SU-DHL-6 (cell line): ENCODE measurements at regions not wholly inside any gene's neighbourhood (a gene's known extent, or its start where the extent isn't known, plus 50 kb on each side); places are given as distances from the start of the nearest gene placed in this dataset.
"Not testable (repeated sequence)": the region's sequence is repeated elsewhere in the genome, so short reads cannot be mapped to it uniquely, and the experiment has no call there.

Experiments used
- H2AFZ ChIP-seq: fragments of 200-600 bp; sonication (generic); 2 replicates; pipeline ENCODE4 v1.6.1; 2014; ENCODE audit warnings: low read depth, mild to moderate bottlenecking, moderate library complexity, mixed read lengths, antibody characterized with exemption, low read length; ENCODE audit not compliant: severe bottlenecking
- H3F3A ChIP-seq: fragments of 200-600 bp; shearing (Covaris generic); 2 replicates; pipeline ENCODE4 v1.6.0; 2016; ENCODE audit warnings: antibody characterized with exemption, mild to moderate bottlenecking; ENCODE audit not compliant: insufficient read depth
- H3K27ac ChIP-seq: fragments of 200-600 bp; sonication (generic); 2 replicates; pipeline ENCODE4 v1.5.1; 2016; ENCODE audit warnings: low read depth, mild to moderate bottlenecking, low read length, moderate library complexity, mixed read lengths
- H3K27me3 ChIP-seq: fragments of 200-600 bp; sonication (generic), shearing (Covaris generic); 2 replicates; pipeline ENCODE4 v1.6.0; 2014; ENCODE audit warnings: mild to moderate bottlenecking, low read length
- H3K36me3 ChIP-seq: fragments of 200-600 bp; sonication (generic); 2 replicates; pipeline ENCODE4 v1.6.1; 2014; ENCODE audit warnings: mild to moderate bottlenecking, low read length, mixed read lengths
- H3K4me2 ChIP-seq: fragments of 300-600, 200-600 bp; shearing (Covaris generic), sonication (generic); 2 replicates; pipeline ENCODE4 v1.6.0; 2014; ENCODE audit warnings: low read length, low read depth, mild to moderate bottlenecking; ENCODE audit not compliant: poor library complexity, severe bottlenecking
- H3K4me3 ChIP-seq: fragments of 200-600 bp; sonication (generic); 2 replicates; pipeline ENCODE4 v1.5.1; 2014; ENCODE audit warnings: antibody characterized with exemption, low read length, mild to moderate bottlenecking, mixed read lengths; ENCODE audit not compliant: insufficient read depth, poor library complexity, severe bottlenecking
- H3K79me2 ChIP-seq: fragments of 200-600 bp; sonication (generic); 2 replicates; pipeline ENCODE4 v1.6.1; 2014; ENCODE audit warnings: mild to moderate bottlenecking, low read length, moderate library complexity; ENCODE audit not compliant: insufficient read depth
- H3K9ac ChIP-seq: fragments of 200-600 bp; sonication (generic); 2 replicates; pipeline ENCODE4 v1.7.0; 2014; ENCODE audit warnings: mild to moderate bottlenecking, low read length
- H3K9me2 ChIP-seq: fragments of 200-600 bp; sonication (generic); replicated peaks from 2 replicates; pipeline ENCODE4 v1.6.1; 2014; ENCODE audit warnings: low read length; ENCODE audit not compliant: insufficient read depth
- H3K9me3 ChIP-seq: fragments of 200-600 bp; sonication (generic); 2 replicates; pipeline ENCODE4 v1.6.1; 2014; ENCODE audit warnings: low read length, mixed read lengths; ENCODE audit not compliant: insufficient read depth
- H4K20me1 ChIP-seq: fragments of 200-600 bp; sonication (generic); 2 replicates; pipeline ENCODE4 v1.6.1; 2014; ENCODE audit warnings: low read depth, mild to moderate bottlenecking, antibody characterized with exemption, low read length, moderate library complexity, mixed read lengths
- EZH2phosphoT487 ChIP-seq: fragments of 200-600 bp; sonication (generic), shearing (Covaris generic); conservative IDR thresholded peaks from 2 replicates; pipeline ENCODE4 v1.6.1; 2018; ENCODE audit warnings: mild to moderate bottlenecking, antibody characterized with exemption, low read length, moderate library complexity, mixed read lengths
- TF ChIP-seq, protein P1 (sequence below): fragments of 200-600 bp; sonication (generic); IDR thresholded peaks from one replicate; pipeline ENCODE4 v1.5.1; 2017; ENCODE audit warnings: antibody characterized with exemption, mild to moderate bottlenecking, low read length, moderate library complexity; ENCODE audit not compliant: insufficient read depth, poor library complexity, severe bottlenecking

DNA sequence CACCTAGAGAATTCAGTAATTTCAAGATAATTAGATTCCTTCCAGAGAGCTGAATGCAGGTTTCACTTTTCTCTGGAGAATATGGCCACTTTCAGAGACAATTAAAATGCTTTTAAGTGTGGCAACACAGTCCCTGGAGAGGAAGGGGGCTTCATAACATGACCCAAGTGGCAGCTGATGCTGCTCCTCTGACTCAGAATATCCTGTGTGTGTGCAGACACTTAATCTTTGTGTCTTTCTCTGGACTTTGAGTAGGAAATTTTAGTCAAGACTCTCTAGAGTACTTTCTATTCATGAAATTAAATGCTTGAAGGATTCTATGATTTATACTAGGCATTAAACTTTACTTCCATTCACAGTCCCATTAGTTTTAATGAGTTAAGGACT lies 64.1 kb upstream of the CDC42EP3 start:
- not testable (repeated sequence) for H3K79me2 ChIP-seq, H4K20me1 ChIP-seq, H3K27ac ChIP-seq, H3K9ac ChIP-seq, H3K4me3 ChIP-seq, H3F3A ChIP-seq, H3K4me2 ChIP-seq, H3K36me3 ChIP-seq, H3K9me2 ChIP-seq, H3K9me3 ChIP-seq, H2AFZ ChIP-seq, H3K27me3 ChIP-seq

DNA sequence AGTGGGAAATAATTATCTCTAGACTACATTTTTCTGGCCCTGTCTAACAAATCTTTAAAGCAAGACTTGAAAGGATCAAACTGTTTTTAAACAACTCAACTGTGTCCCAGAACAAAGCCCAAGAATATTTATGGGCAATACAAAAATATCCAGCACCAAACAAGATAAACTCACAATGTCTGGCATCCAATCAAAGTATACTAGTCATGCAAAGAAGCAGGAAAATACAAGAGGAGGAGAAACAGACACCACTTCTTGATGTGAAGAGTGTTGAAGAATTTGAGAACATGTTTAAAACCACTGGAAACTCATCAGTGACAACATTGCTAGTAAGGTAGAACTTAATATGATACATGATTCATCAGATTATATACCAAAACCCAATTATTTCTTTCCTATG lies 66.1 kb upstream of the CDC42EP3 start:
- H3K36me3 ChIP-seq, result no peaks in the 10 kb centered on the region
- H3K79me2 ChIP-seq, result no peaks in the 10 kb centered on the region
- no peaks in the 10 kb centered on the region for H4K20me1 ChIP-seq
- no peak overlapping the region for H2AFZ ChIP-seq
- no peak for TF ChIP-seq EZH2phosphoT487
- TF ChIP-seq, protein P1, sequence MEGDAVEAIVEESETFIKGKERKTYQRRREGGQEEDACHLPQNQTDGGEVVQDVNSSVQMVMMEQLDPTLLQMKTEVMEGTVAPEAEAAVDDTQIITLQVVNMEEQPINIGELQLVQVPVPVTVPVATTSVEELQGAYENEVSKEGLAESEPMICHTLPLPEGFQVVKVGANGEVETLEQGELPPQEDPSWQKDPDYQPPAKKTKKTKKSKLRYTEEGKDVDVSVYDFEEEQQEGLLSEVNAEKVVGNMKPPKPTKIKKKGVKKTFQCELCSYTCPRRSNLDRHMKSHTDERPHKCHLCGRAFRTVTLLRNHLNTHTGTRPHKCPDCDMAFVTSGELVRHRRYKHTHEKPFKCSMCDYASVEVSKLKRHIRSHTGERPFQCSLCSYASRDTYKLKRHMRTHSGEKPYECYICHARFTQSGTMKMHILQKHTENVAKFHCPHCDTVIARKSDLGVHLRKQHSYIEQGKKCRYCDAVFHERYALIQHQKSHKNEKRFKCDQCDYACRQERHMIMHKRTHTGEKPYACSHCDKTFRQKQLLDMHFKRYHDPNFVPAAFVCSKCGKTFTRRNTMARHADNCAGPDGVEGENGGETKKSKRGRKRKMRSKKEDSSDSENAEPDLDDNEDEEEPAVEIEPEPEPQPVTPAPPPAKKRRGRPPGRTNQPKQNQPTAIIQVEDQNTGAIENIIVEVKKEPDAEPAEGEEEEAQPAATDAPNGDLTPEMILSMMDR, result no peak
- H3K27me3 ChIP-seq, result no peaks in the 10 kb centered on the region
- H3K9me3 ChIP-seq, result no peaks in the 10 kb centered on the region
- H3K4me2 ChIP-seq, result no peak overlapping the region
- no peak overlapping the region for H3K27ac ChIP-seq
- no peaks in the 10 kb centered on the region for H3F3A ChIP-seq
- H3K4me3 ChIP-seq, result no peak overlapping the region
- no peak overlapping the region for H3K9ac ChIP-seq
- H3K9me2 ChIP-seq, result no peaks in the 10 kb centered on the region

DNA sequence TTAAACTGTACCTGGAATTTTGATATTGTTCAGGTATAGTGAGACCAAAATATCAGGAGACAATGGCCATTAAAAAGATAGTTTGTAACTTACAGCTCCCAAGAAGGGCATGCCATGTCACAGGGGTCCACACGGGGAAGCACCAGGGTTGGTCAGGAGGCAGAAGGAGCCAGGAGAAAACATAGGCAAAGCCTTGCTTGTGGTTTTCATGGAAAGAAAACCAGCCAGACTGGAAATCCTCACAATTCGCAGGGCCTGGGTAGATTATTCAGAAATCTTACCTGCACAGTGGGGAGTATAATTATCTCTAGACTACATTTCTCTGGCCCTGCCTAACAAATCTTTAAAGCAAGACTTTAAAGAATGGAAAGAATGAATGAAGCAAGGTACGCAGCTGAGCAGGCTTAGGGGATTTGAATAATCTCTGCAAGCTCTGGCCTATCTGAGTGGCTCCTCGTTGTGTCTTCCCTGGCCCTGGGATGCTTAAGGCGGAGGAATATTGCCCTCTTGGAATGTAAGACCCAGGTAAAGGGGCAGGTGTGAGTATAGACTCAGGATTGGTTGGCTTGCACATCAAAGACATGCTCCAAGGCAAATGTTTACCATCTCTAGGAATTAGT lies 66.9 kb upstream of the CDC42EP3 start:
- H3K4me2 ChIP-seq, result no peak overlapping the region
- no peak overlapping the region for H3K4me3 ChIP-seq
- no peaks in the 10 kb centered on the region for H3K36me3 ChIP-seq
- no peaks in the 10 kb centered on the region for H3K9me2 ChIP-seq
- no peaks in the 10 kb centered on the region for H3K27me3 ChIP-seq
- H3K9me3 ChIP-seq, result no peaks in the 10 kb centered on the region
- TF ChIP-seq, protein P1, result no peak
- no peak for TF ChIP-seq EZH2phosphoT487
- no peak overlapping the region for H2AFZ ChIP-seq
- no peak overlapping the region for H3K9ac ChIP-seq
- no peaks in the 10 kb centered on the region for H3K79me2 ChIP-seq
- no peaks in the 10 kb centered on the region for H4K20me1 ChIP-seq
- no peaks in the 10 kb centered on the region for H3F3A ChIP-seq
- H3K27ac ChIP-seq, result no peak overlapping the region

DNA sequence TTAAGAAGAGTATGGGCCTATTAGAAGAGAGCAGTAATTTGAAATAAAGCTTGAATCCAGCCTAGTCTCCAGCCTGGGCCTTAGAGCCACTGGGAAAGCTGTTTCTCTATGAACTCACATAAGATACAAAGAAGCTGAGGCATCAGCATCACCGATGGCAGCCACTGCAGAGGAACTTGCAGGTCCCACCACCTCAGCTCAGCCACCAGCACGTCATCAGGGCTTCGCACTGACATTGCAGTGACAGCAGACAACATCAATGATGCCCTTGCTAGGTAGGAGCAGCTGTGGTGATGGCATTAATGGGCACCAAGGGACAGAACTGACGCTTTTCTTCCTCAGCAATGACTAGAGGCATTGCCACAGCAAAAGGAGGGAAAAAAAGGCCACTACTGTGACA lies 67.7 kb upstream of the CDC42EP3 start:
- no peak for TF ChIP-seq EZH2phosphoT487
- TF ChIP-seq, protein P1, result no peak
- Histone ChIP-seq H2AFZ (no peak overlapping the region), H3K9me3 (no peaks in the 10 kb centered on the region), H3K9ac (no peak overlapping the region), H3K4me2 (no peak overlapping the region), H3K27me3 (no peaks in the 10 kb centered on the region), H3F3A (no peaks in the 10 kb centered on the region), H4K20me1 (no peaks in the 10 kb centered on the region), H3K36me3 (no peaks in the 10 kb centered on the region), H3K79me2 (no peaks in the 10 kb centered on the region), H3K27ac (no peak overlapping the region), H3K9me2 (no peaks in the 10 kb centered on the region), H3K4me3 (no peak overlapping the region)
